HG03066 (cell line): ENCODE measurements at regions not wholly inside any gene's neighbourhood (a gene's known extent, or its start where the extent isn't known, plus 50 kb on each side); places are given as distances from the start of the nearest gene placed in this dataset.

Experiments
- ATAC-seq: cut with Tn5 transposase; IDR thresholded peaks from one replicate; pipeline ENCODE4 v1.9.1; 2021; ENCODE audit warnings: low read depth; ENCODE audit not compliant: unreplicated experiment

- ATAC-seq = no peak
Observed at GRCh38 chr11:80103142-80103859, 662.5 kb upstream of the TENM4 start.

- ATAC-seq = no peak
Observed at GRCh38 chr11:80097146-80097545, 656.3 kb upstream of the TENM4 start.

- ATAC-seq = no peak
Observed at GRCh38 chr11:80096736-80097135, 655.9 kb upstream of the TENM4 start.

- ATAC-seq = no peak
Observed at GRCh38 chr11:80086496-80087055, 645.7 kb upstream of the TENM4 start.

- no peak for ATAC-seq
Observed at GRCh38 chr11:80085563-80085962, 644.7 kb upstream of the TENM4 start.

GRCh38 chr11:80084608-80085007, 643.8 kb upstream of the TENM4 start:
- ATAC-seq = no peak

- no peak for ATAC-seq
Observed at GRCh38 chr11:80083531-80083951, 642.7 kb upstream of the TENM4 start.

- ATAC-seq = no peak
Observed at GRCh38 chr11:80082406-80082805, 641.6 kb upstream of the TENM4 start.

- no peak for ATAC-seq
Observed at GRCh38 chr11:80077113-80077512, 636.3 kb upstream of the TENM4 start.

- ATAC-seq = no peak
Observed at GRCh38 chr11:80074837-80075236, 634.0 kb upstream of the TENM4 start.

- no peak for ATAC-seq
Observed at GRCh38 chr11:80066291-80066690, 625.5 kb upstream of the TENM4 start.

GRCh38 chr11:80065086-80065485, 624.3 kb upstream of the TENM4 start:
- no peak for ATAC-seq

- ATAC-seq = no peak
Observed at GRCh38 chr11:80061056-80061455, 620.2 kb upstream of the TENM4 start.

GRCh38 chr11:80054582-80055165, 613.8 kb upstream of the TENM4 start:
- ATAC-seq = no peak

GRCh38 chr11:80048513-80048912, 607.7 kb upstream of the TENM4 start:
- ATAC-seq = no peak

GRCh38 chr11:80041136-80042000, 600.5 kb upstream of the TENM4 start:
- ATAC-seq = no peak

- no peak for ATAC-seq
Observed at GRCh38 chr11:80034801-80035200, 594.0 kb upstream of the TENM4 start.

- no peak for ATAC-seq
Observed at GRCh38 chr11:80031014-80031600, 590.3 kb upstream of the TENM4 start.

GRCh38 chr11:80028998-80029397, 588.2 kb upstream of the TENM4 start:
- no peak for ATAC-seq

- ATAC-seq = no peak
Observed at GRCh38 chr11:80024119-80024518, 583.3 kb upstream of the TENM4 start.

GRCh38 chr11:80023386-80023785, 582.6 kb upstream of the TENM4 start:
- no peak for ATAC-seq
